H1 (cell line): ENCODE measurements at regions not wholly inside any gene's neighbourhood (a gene's known extent, or its start where the extent isn't known, plus 50 kb on each side); places are given as distances from the start of the nearest gene placed in this dataset.
A peak's percentile ranks its signal among the peaks of the same experiment; 100 is the strongest.

ENCODE experiments used
- CTCF ChIA-PET: fragments of 300-600 bp; sonication (Branson Sonifier 250); formaldehyde crosslinking; loops from one replicate; lab custom pipeline; 2021; ENCODE audit not compliant: partially characterized antibody; lab: Charles Lee
- POLR2A ChIA-PET: fragments of 300-600 bp; sonication (Branson Sonifier 250); formaldehyde crosslinking; loops from one replicate; lab custom pipeline; 2021; ENCODE audit warnings: inconsistent platforms; ENCODE audit not compliant: partially characterized antibody; lab: Charles Lee
- DNase-seq, 2 experiments: peaks; one replicate each; pipeline versions ENCODE4 v3.0.0 to v3.0.0-alpha.2; 2010 to 2022; ENCODE audit warnings: low spot score in 2 of 2, low read depth in 1 of 2, mixed read lengths in 1 of 2
- FAIRE-seq: peaks from 2 replicates; lab custom pipeline; 2011; peaks lifted over from hg19 to GRCh38; lab: Jason Lieb, UNC
- H2AFZ ChIP-seq: 2 replicates; pipeline ENCODE4 v1.8.1; 2012; ENCODE audit warnings: low read length, inconsistent platforms
- H2AK5ac ChIP-seq: 2 replicates; pipeline ENCODE4 v1.6.1; 2013; ENCODE audit warnings: low read depth, low read length
- H2BK120ac ChIP-seq: replicated peaks from 2 replicates; pipeline ENCODE3; 2013; ENCODE audit warnings: low read depth, low read length, inconsistent platforms
- H2BK12ac ChIP-seq: 2 replicates; pipeline ENCODE4 v1.6.1; 2013; ENCODE audit warnings: low read depth, low read length
- H2BK15ac ChIP-seq: 2 replicates; pipeline ENCODE4 v1.6.1; 2013; ENCODE audit warnings: low read length
- H2BK20ac ChIP-seq: 2 replicates; pipeline ENCODE4 v1.6.1; 2013; ENCODE audit warnings: low read length
- H2BK5ac ChIP-seq: 2 replicates; pipeline ENCODE4 v1.6.1; 2013; ENCODE audit warnings: low read depth, low read length
- H3K14ac ChIP-seq: 2 replicates; pipeline ENCODE4 v1.6.1; 2013; ENCODE audit warnings: inconsistent platforms; ENCODE audit not compliant: insufficient read length
- H3K18ac ChIP-seq: 2 replicates; pipeline ENCODE4 v1.6.1; 2013; ENCODE audit warnings: low read length; ENCODE audit errors: extremely low read depth
- H3K23ac ChIP-seq: 2 replicates; pipeline ENCODE4 v1.6.1; 2013; ENCODE audit warnings: inconsistent platforms; ENCODE audit not compliant: insufficient read length
- H3K23me2 ChIP-seq: 2 replicates; pipeline ENCODE4 v1.6.1; 2013; ENCODE audit warnings: low read depth, low read length
- H3K27ac ChIP-seq: 2 replicates; pipeline ENCODE4 v1.6.1; 2011; ENCODE audit warnings: low read depth, low read length, inconsistent platforms
- H3K27me3 ChIP-seq, 4 experiments: replicated peaks in 1 of 4; 1 replicate in 1 of 4; 2 replicates in 3 of 4; pipeline versions ENCODE4 v1.6.1 to v1.8.1; 2011 to 2013; ENCODE audit warnings: low read length in 3 of 4, mild to moderate bottlenecking in 3 of 4, inconsistent platforms in 2 of 4, mixed read lengths in 2 of 4, moderate library complexity in 1 of 4; ENCODE audit not compliant: control insufficient read depth in 3 of 4, insufficient read depth in 3 of 4; ENCODE audit errors: extremely low read depth in 1 of 4
- H3K36me3 ChIP-seq, 4 experiments: 2 replicates each; pipeline versions ENCODE4 v1.6.1 to v1.8.1; 2011 to 2013; ENCODE audit warnings: mild to moderate bottlenecking in 4 of 4, low read length in 3 of 4, moderate library complexity in 2 of 4, control low read depth in 1 of 4, inconsistent platforms in 1 of 4; ENCODE audit not compliant: insufficient read depth in 4 of 4, control insufficient read depth in 2 of 4
- H3K4ac ChIP-seq: replicated peaks from 2 replicates; pipeline ENCODE3; 2013; ENCODE audit warnings: low read length, low read depth, mixed read lengths, inconsistent platforms; ENCODE audit not compliant: insufficient read length
- H3K4me1 ChIP-seq, 4 experiments: replicated peaks in 1 of 4; 1 replicate in 1 of 4; 2 replicates in 3 of 4; pipeline versions ENCODE4 v1.6.1 to v1.8.1; 2011 to 2013; ENCODE audit warnings: low read length in 3 of 4, inconsistent platforms in 2 of 4, mixed read lengths in 1 of 4; ENCODE audit not compliant: insufficient read depth in 4 of 4, control insufficient read depth in 3 of 4
- H3K4me2 ChIP-seq, 2 experiments: 2 replicates each; pipeline versions ENCODE4 v1.6.1 to v1.8.1; 2011 to 2013; ENCODE audit warnings: low read depth in 2 of 2, low read length in 2 of 2, control low read depth in 1 of 2, inconsistent platforms in 1 of 2, mild to moderate bottlenecking in 1 of 2; ENCODE audit not compliant: insufficient read depth in 1 of 2
- H3K4me3 ChIP-seq, 4 experiments: fragments of 200-600, 300-600 bp in 1 of 4; sonication (generic), shearing (Covaris generic), sonication (Bioruptor Twin) in 1 of 4; 2 replicates each; pipeline versions ENCODE4 v1.5.1 to v1.8.1; 2011 to 2016; ENCODE audit warnings: low read length in 4 of 4, low read depth in 3 of 4, control low read depth in 2 of 4, inconsistent platforms in 2 of 4, mild to moderate bottlenecking in 2 of 4, mixed read lengths in 1 of 4, moderate library complexity in 1 of 4; ENCODE audit not compliant: insufficient read depth in 2 of 4; ENCODE audit errors: extremely low read depth in 1 of 4
- H3K56ac ChIP-seq: replicated peaks from 2 replicates; pipeline ENCODE3; 2013; ENCODE audit warnings: low read depth, mild to moderate bottlenecking, mixed read lengths, low read length, inconsistent platforms; ENCODE audit not compliant: insufficient read length
- H3K79me1 ChIP-seq: 2 replicates; pipeline ENCODE4 v1.6.1; 2013; ENCODE audit warnings: low read depth, low read length, control low read depth
- H3K79me2 ChIP-seq, 2 experiments: 2 replicates each; pipeline versions ENCODE4 v1.6.1 to v1.8.1; 2012 to 2013; ENCODE audit warnings: low read length in 2 of 2, mild to moderate bottlenecking in 2 of 2, inconsistent platforms in 1 of 2; ENCODE audit not compliant: insufficient read depth in 2 of 2, control insufficient read depth in 1 of 2
- H3K9ac ChIP-seq, 4 experiments: replicated peaks in 1 of 4; 1 replicate in 1 of 4; 2 replicates in 3 of 4; pipeline versions ENCODE4 v1.6.1 to v1.8.1; 2011 to 2013; ENCODE audit warnings: low read depth in 3 of 4, low read length in 3 of 4, control low read depth in 2 of 4, mild to moderate bottlenecking in 2 of 4, moderate library complexity in 2 of 4, inconsistent platforms in 1 of 4; ENCODE audit errors: extremely low read depth in 1 of 4
- H3K9me3 ChIP-seq, 2 experiments: 2 replicates each; pipeline versions ENCODE4 v1.6.1 to v1.8.1; 2012 to 2013; ENCODE audit warnings: mild to moderate bottlenecking in 2 of 2, moderate library complexity in 2 of 2, control low read depth in 1 of 2, inconsistent platforms in 1 of 2, low read depth in 1 of 2, low read length in 1 of 2, mixed read lengths in 1 of 2; ENCODE audit not compliant: insufficient read depth in 2 of 2
- H4K20me1 ChIP-seq, 2 experiments: replicated peaks in 1 of 2; 2 replicates each; pipeline versions ENCODE3 to v1.8.1; 2011 to 2013; ENCODE audit warnings: inconsistent platforms in 2 of 2, low read length in 2 of 2, mild to moderate bottlenecking in 1 of 2; ENCODE audit not compliant: insufficient read depth in 2 of 2, control insufficient read depth in 1 of 2
- H4K5ac ChIP-seq: 2 replicates; pipeline ENCODE4 v1.6.1; 2013; ENCODE audit warnings: low read length, low read depth, mixed read lengths, inconsistent platforms; ENCODE audit not compliant: insufficient read length
- H4K8ac ChIP-seq: 2 replicates; pipeline ENCODE4 v1.8.0; 2013; ENCODE audit warnings: mild to moderate bottlenecking, moderate library complexity, low read length, inconsistent platforms; ENCODE audit not compliant: insufficient read depth; ENCODE audit errors: extremely low read depth
- H4K91ac ChIP-seq: replicated peaks from 2 replicates; pipeline ENCODE3; 2013; ENCODE audit warnings: low read length, mixed read lengths, inconsistent platforms; ENCODE audit not compliant: insufficient read length
- FOSL1 ChIP-seq: IDR thresholded peaks from 2 replicates; pipeline ENCODE4 v1.6.1; 2011; ENCODE audit warnings: mild to moderate bottlenecking, low read depth, low read length, moderate library complexity; ENCODE audit not compliant: insufficient read depth
- MAX ChIP-seq: IDR thresholded peaks from 2 replicates; pipeline ENCODE4 v1.6.1; 2012; ENCODE audit warnings: inconsistent platforms
- NRF1 ChIP-seq: IDR thresholded peaks from 2 replicates; pipeline ENCODE4 v1.6.1; 2011; ENCODE audit warnings: mild to moderate bottlenecking, low read depth, low read length, improper control_type of control experiment
- POLR2AphosphoS5 ChIP-seq: IDR thresholded peaks from 2 replicates; pipeline ENCODE4 v1.6.1; 2011; ENCODE audit warnings: low read depth, low read length
- SIRT6 ChIP-seq: IDR thresholded peaks from one replicate; pipeline ENCODE4 v1.7.1; 2012; ENCODE audit warnings: low read length, inconsistent platforms
- WGBS, 2 experiments: shearing (Covaris generic) in 1 of 2; methylation state at CpG; one replicate each; pipeline versions ENCODE4 v1.1.6 to v1.1.7; 2013 to 2015; ENCODE audit warnings: low lambda C conversion rate in 2 of 2, mixed read lengths in 2 of 2, inconsistent platforms in 1 of 2, low coverage in 1 of 2, missing lambda C conversion rate in 1 of 2; ENCODE audit not compliant: insufficient replicate concordance in 2 of 2, insufficient coverage in 1 of 2, insufficient read length in 1 of 2; ENCODE audit errors: extremely low coverage in 1 of 2, missing lambda C conversion rate in 1 of 2; 5-methylcytosine and 5-hydroxymethylcytosine counted together

- Histone ChIP-seq H3K9ac (no peak overlapping the region), H3K27ac (no peak overlapping the region), H3K14ac (no peak overlapping the region), H4K5ac (no peak overlapping the region), H3K36me3 (no peaks in the 10 kb centered on the region), H2BK12ac (no peak overlapping the region), H2AFZ (peak overlapping the region; percentile 76), H3K4ac (no peak overlapping the region), H3K56ac (no peak overlapping the region), H4K91ac (no peak overlapping the region), H2AK5ac (no peak overlapping the region), H3K27me3 (no peaks in the 10 kb centered on the region), H3K18ac (no peak overlapping the region), H2BK5ac (no peak overlapping the region), H4K8ac (no peak overlapping the region), H4K20me1 (no peaks in the 10 kb centered on the region), H3K79me2 (no peaks in the 10 kb centered on the region), H3K4me2 (no peak overlapping the region), H2BK20ac (no peak overlapping the region), H2BK120ac (no peak overlapping the region), H2BK15ac (no peak overlapping the region), H3K9me3 (peaks cover 0 to under 1% of the 10 kb centered on the region in 2 experiments; a peak in 2 of 4 replicates), H3K4me1 (peaks cover 0 to 8% (median 3%) of the 10 kb centered on the region in 4 experiments; a peak in 3 of 7 replicates), H3K23ac (no peak overlapping the region), H3K23me2 (no peaks in the 10 kb centered on the region; the same call in 1 of the 2 replicates), H3K79me1 (no peaks in the 10 kb centered on the region), H3K4me3 (no peak overlapping the region)
- ChIA-PET CTCF (interaction anchor here (1.0 to 1.9 kb wide), 4 partner anchors 22 to 570 kb away, joined by 3 to 9 read pairs (median 4); no protein-coding TSS in a partner anchor), POLR2A (no interaction called here)
- FAIRE-seq (no peak), DNase-seq (no peak)
- TF ChIP-seq MAX (no peak), SIRT6 (no peak), POLR2AphosphoS5 (no peak), FOSL1 (no peak), NRF1 (no peak)
- WGBS, 2 experiments, result 86% methylated on average over 8 of the region's 8 CpGs; no CpG with 5 or more reads in 1 of the 2 experiments
Measured at GRCh38 chr12:65534238-65534841, 255.9 kb downstream of the MSRB3 start.
